H1 (cell line): ENCODE measurements at regions not wholly inside any gene's neighbourhood (a gene's known extent, or its start where the extent isn't known, plus 50 kb on each side); places are given as distances from the start of the nearest gene placed in this dataset.

Source experiments
- CEBPB ChIP-seq: IDR thresholded peaks from 2 replicates; pipeline ENCODE4 v1.6.1; 2012; ENCODE audit warnings: low read depth, low read length
- CREB1 ChIP-seq: IDR thresholded peaks from 2 replicates; pipeline ENCODE4 v1.6.1; 2012; ENCODE audit warnings: inconsistent platforms
- CTCF ChIP-seq, 3 experiments: IDR thresholded peaks; 1 replicate in 2 of 3; 2 replicates in 1 of 3; pipeline versions ENCODE4 v1.5.1 to v1.6.1; 2011; ENCODE audit warnings: low read length in 3 of 3, mild to moderate bottlenecking in 3 of 3, inconsistent platforms in 2 of 3, low read depth in 1 of 3, moderate library complexity in 1 of 3; ENCODE audit not compliant: insufficient read depth in 1 of 3; ENCODE audit errors: control extremely low read depth in 1 of 3
- EGR1 ChIP-seq: IDR thresholded peaks from 2 replicates; pipeline ENCODE4 v1.6.1; 2011; ENCODE audit warnings: low read depth, low read length, borderline replicate concordance
- EP300 ChIP-seq, 2 experiments: IDR thresholded peaks; 1 replicate in 1 of 2; 2 replicates in 1 of 2; pipeline ENCODE4 v1.6.1; 2011 to 2012; ENCODE audit warnings: low read depth in 2 of 2, low read length in 2 of 2, mild to moderate bottlenecking in 2 of 2, borderline replicate concordance in 1 of 2, inconsistent platforms in 1 of 2, moderate library complexity in 1 of 2
- HDAC2 ChIP-seq, 2 experiments: fragments of 300-600 bp in 1 of 2; sonication (generic) in 1 of 2; IDR thresholded peaks; 2 replicates each; pipeline ENCODE4 v1.6.1; 2011 to 2012; ENCODE audit warnings: low read depth in 2 of 2, low read length in 2 of 2, mild to moderate bottlenecking in 2 of 2, moderate library complexity in 2 of 2, borderline replicate concordance in 1 of 2, inconsistent platforms in 1 of 2
- JUN ChIP-seq: IDR thresholded peaks from 2 replicates; pipeline ENCODE4 v1.6.1; 2011; ENCODE audit warnings: low read depth, mild to moderate bottlenecking, improper control_type of control experiment, low read length
- KDM1A ChIP-seq: fragments of 200-600, 300-600 bp; sonication (generic); IDR thresholded peaks from 2 replicates; pipeline ENCODE4 v1.7.1; 2016; ENCODE audit warnings: mild to moderate bottlenecking, low read length, borderline replicate concordance
- MAX ChIP-seq: IDR thresholded peaks from 2 replicates; pipeline ENCODE4 v1.6.1; 2012; ENCODE audit warnings: inconsistent platforms
- RFX5 ChIP-seq: IDR thresholded peaks from 2 replicates; pipeline ENCODE4 v1.6.1; 2011; ENCODE audit warnings: low read depth, low read length, improper control_type of control experiment, borderline replicate concordance
- SAP30 ChIP-seq: fragments of 300-600 bp; sonication (generic); IDR thresholded peaks from 2 replicates; pipeline ENCODE4 v1.7.1; 2012; ENCODE audit warnings: low read length, moderate library complexity, mild to moderate bottlenecking, inconsistent platforms; ENCODE audit not compliant: insufficient read depth, insufficient replicate concordance
- YY1 ChIP-seq: IDR thresholded peaks from 2 replicates; pipeline ENCODE4 v1.6.1; 2011; ENCODE audit warnings: low read depth, mild to moderate bottlenecking, low read length

DNA sequence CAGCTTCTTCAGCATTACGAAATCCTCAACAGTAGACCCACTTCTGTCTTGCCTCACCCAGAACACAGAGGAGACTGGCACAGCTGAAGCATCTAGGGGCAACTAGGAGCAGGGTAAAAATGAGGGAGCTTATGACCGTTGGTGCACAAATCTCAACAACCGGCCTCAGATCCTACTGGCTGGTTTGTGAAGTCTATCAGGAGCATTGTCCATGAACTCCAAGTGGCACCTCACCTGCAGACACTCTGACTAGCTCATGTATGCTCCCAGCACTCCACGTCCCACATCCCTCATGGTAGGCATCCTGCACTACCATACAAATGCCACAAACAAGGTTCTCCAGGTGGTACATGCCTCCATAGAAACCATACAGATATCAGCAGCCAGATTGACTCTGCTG, 163.1 kb downstream of the TLE3 start:
- TF ChIP-seq YY1 (no peak), SAP30 (no peak), CTCF (IDR thresholded peaks at IDR 0.05; ENCODE audit: control extremely low read depth in 1 of 3, insufficient read depth in 1 of 3, low read depth in 1 of 3, low read length in 3 of 3) (no peak), EP300 (IDR thresholded peaks at IDR 0.05; ENCODE audit: borderline replicate concordance in 1 of 2, low read depth in 2 of 2, low read length in 2 of 2) (no peak), EGR1 (no peak), RFX5 (no peak), CREB1 (no peak), KDM1A (no peak), JUN (no peak), CEBPB (no peak), HDAC2 (IDR thresholded peaks at IDR 0.05; ENCODE audit: borderline replicate concordance in 1 of 2, low read depth in 2 of 2, low read length in 2 of 2) (no peak), MAX (no peak)
